ENCODE measurements at regions not wholly inside any gene's neighbourhood (a gene's known extent, or its start where the extent isn't known, plus 50 kb on each side); places are given as distances from the start of the nearest gene placed in this dataset.
A peak's percentile ranks its signal among the peaks of the same experiment; 100 is the strongest.

DNA sequence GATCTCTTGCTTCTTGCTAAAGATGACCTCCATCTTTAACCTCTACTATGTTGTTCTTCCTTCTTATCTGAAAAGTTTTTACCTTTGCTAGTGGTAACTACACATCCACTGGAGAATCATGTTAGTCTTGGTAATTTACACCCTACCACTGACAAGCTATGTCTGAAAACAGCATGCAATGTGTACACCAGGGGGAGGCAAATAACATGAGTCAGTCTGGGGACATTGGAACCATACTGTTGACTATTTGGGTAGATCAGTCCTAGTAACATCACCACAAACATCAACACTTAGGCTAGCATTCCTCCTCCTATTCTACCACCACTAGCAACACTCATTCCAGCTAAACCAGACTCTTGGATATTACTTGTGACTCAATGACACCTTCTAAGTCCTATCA is 549.0 kb downstream of the KCNT2 start:
- no peaks in the 10 kb centered on the region for H3K9me3 ChIP-seq (ENCODE audit: low read depth)

DNA sequence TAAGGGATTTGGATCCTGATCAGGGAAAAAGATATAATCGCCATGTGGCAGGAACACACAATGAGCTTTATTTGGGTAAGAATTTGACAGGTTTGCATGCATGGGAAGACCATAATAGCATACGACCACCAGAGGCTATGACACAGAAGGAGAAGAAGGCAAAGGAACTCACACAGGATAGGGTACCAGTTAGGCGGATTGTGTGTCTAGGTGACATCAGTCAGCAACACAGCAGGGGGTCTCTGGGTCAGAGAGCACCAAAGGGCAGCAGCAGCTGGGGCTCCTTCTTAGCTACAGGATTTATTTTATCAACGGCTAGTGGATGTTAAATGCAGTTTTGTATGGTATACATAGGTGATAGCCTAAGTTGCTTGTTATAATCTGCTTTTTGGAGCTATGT is 551.3 kb downstream of the KCNT2 start:
- H3K27me3 Mint-ChIP-seq (ENCODE audit: insufficient read depth, low read depth): no peaks in the 10 kb centered on the region
- H3K9me3 Mint-ChIP-seq: peaks cover 4% of the 10 kb centered on the region
- Histone ChIP-seq H3F3A (ENCODE audit: low read depth) (no peaks in the 10 kb centered on the region), H3K27ac (no peak overlapping the region), H3K4me3 (no peak overlapping the region), H2AFZ (replicated peaks) (no peak overlapping the region), H3K9me3 (ENCODE audit: low read depth) (no peaks in the 10 kb centered on the region), H4K20me1 (ENCODE audit: low read depth) (no peaks in the 10 kb centered on the region), H3K4me1 (peaks cover 10% of the 10 kb centered on the region), H3K36me3 (no peaks in the 10 kb centered on the region), H3K9ac (no peak overlapping the region), H3K79me2 (ENCODE audit: low read depth) (no peaks in the 10 kb centered on the region), H3K27me3 (no peaks in the 10 kb centered on the region), H3K4me2 (no peak overlapping the region)
- peaks cover 7% of the 10 kb centered on the region for H3K4me1 Mint-ChIP-seq
- H3K27ac Mint-ChIP-seq: no peak overlapping the region
- H3K4me3 Mint-ChIP-seq: no peak overlapping the region
- peak; percentile 56 for DNase-seq (ENCODE audit: low spot score)
- TF ChIP-seq EZH2 (IDR thresholded peaks at IDR 0.05): no peak
- TF ChIP-seq EZH2phosphoT487 (IDR thresholded peaks at IDR 0.05): no peak
- TF ChIP-seq, protein P1, sequence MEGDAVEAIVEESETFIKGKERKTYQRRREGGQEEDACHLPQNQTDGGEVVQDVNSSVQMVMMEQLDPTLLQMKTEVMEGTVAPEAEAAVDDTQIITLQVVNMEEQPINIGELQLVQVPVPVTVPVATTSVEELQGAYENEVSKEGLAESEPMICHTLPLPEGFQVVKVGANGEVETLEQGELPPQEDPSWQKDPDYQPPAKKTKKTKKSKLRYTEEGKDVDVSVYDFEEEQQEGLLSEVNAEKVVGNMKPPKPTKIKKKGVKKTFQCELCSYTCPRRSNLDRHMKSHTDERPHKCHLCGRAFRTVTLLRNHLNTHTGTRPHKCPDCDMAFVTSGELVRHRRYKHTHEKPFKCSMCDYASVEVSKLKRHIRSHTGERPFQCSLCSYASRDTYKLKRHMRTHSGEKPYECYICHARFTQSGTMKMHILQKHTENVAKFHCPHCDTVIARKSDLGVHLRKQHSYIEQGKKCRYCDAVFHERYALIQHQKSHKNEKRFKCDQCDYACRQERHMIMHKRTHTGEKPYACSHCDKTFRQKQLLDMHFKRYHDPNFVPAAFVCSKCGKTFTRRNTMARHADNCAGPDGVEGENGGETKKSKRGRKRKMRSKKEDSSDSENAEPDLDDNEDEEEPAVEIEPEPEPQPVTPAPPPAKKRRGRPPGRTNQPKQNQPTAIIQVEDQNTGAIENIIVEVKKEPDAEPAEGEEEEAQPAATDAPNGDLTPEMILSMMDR (IDR thresholded peaks at IDR 0.05): no peak
- H3K36me3 Mint-ChIP-seq: no peaks in the 10 kb centered on the region

More for the DNA sequence above, 549.0 kb downstream of the KCNT2 start:
- H3K4me2 ChIP-seq: no peak overlapping the region
- no peaks in the 10 kb centered on the region for H4K20me1 ChIP-seq (ENCODE audit: low read depth)
- no peak overlapping the region for H3K4me3 ChIP-seq
- no peak for DNase-seq (ENCODE audit: low spot score)
- H3F3A ChIP-seq (ENCODE audit: low read depth): no peaks in the 10 kb centered on the region
- no peaks in the 10 kb centered on the region for H3K27me3 Mint-ChIP-seq (ENCODE audit: insufficient read depth, low read depth)
- H3K27ac Mint-ChIP-seq: no peak overlapping the region
- H3K9ac ChIP-seq: no peak overlapping the region
- no peaks in the 10 kb centered on the region for H3K36me3 ChIP-seq
- peaks cover 2% of the 10 kb centered on the region for H3K36me3 Mint-ChIP-seq
- peaks cover 17% of the 10 kb centered on the region for H3K4me1 Mint-ChIP-seq
- H3K9me3 Mint-ChIP-seq: peaks cover 4% of the 10 kb centered on the region
- no peak overlapping the region for H3K4me3 Mint-ChIP-seq
- no peaks in the 10 kb centered on the region for H3K79me2 ChIP-seq (ENCODE audit: low read depth)
- peaks cover 10% of the 10 kb centered on the region for H3K4me1 ChIP-seq
- H3K27me3 ChIP-seq: no peaks in the 10 kb centered on the region
- TF ChIP-seq, protein P1 (IDR thresholded peaks at IDR 0.05): no peak
- TF ChIP-seq EZH2phosphoT487 (IDR thresholded peaks at IDR 0.05) (no peak), EZH2 (IDR thresholded peaks at IDR 0.05) (no peak)
- H2AFZ ChIP-seq (replicated peaks): peak overlapping the region; percentile 21
- H3K27ac ChIP-seq: no peak overlapping the region

DNA sequence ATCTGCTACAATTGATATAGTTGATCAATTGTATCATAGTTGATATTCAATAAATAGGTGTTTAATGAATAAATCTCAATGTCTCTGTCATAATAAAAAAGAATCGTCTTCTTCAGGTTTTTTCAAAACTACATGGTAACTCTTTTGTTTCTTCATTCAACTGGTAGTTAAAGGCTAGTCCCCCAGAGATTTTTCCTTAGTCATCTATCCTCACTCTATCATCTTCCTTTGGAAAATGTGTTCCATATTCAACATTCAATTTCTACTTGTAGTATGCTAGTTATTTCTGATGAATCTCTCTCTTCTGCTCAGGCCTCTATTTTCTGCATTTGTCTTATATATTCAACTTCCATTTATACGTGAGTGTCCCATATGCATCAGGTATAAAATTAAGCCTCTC is 558.8 kb downstream of the KCNT2 start:
- H3K9ac ChIP-seq: no peak overlapping the region
- H3K4me2 ChIP-seq: no peak overlapping the region
- H3K36me3 ChIP-seq: no peaks in the 10 kb centered on the region
- Mint-ChIP-seq H3K27me3 (ENCODE audit: insufficient read depth, low read depth) (no peaks in the 10 kb centered on the region), H3K4me1 (no peaks in the 10 kb centered on the region), H3K27ac (no peak overlapping the region), H3K9me3 (no peaks in the 10 kb centered on the region), H3K36me3 (no peaks in the 10 kb centered on the region), H3K4me3 (no peak overlapping the region)
- H3K9me3 ChIP-seq (ENCODE audit: low read depth): no peaks in the 10 kb centered on the region
- H3K79me2 ChIP-seq (ENCODE audit: low read depth): no peaks in the 10 kb centered on the region
- H3K4me3 ChIP-seq: no peak overlapping the region
- H3K27me3 ChIP-seq: no peaks in the 10 kb centered on the region
- H4K20me1 ChIP-seq (ENCODE audit: low read depth): no peaks in the 10 kb centered on the region
- H2AFZ ChIP-seq (replicated peaks): no peak overlapping the region
- TF ChIP-seq EZH2 (IDR thresholded peaks at IDR 0.05): no peak
- TF ChIP-seq EZH2phosphoT487 (IDR thresholded peaks at IDR 0.05): no peak
- TF ChIP-seq, protein P1 (IDR thresholded peaks at IDR 0.05): no peak
- no peak overlapping the region for H3K27ac ChIP-seq
- DNase-seq (ENCODE audit: low spot score): no peak
- H3F3A ChIP-seq (ENCODE audit: low read depth): no peaks in the 10 kb centered on the region
- H3K4me1 ChIP-seq: peaks cover 7% of the 10 kb centered on the region

All from neural progenitor cell (in vitro differentiated cells).